Uterus (tissue), 2 donors: ENCODE measurements at regions not wholly inside any gene's neighbourhood (a gene's known extent, or its start where the extent isn't known, plus 50 kb on each side); places are given as distances from the start of the nearest gene placed in this dataset.

Experiments used
- POLR2A ChIP-seq, 2 donors: fragments of 450-650 bp; IDR thresholded peaks; one replicate each; pipeline ENCODE4 v1.6.1; 2016; ENCODE audit warnings: antibody characterized with exemption in 2 of 2, mild to moderate bottlenecking in 1 of 2, moderate library complexity in 1 of 2
- TF ChIP-seq, protein P1 (sequence below), 4 experiments: fragments of 200-600 bp in 2 of 4; fragments of 450-650 bp in 2 of 4; sonication (generic) in 2 of 4; IDR thresholded peaks; one replicate each; pipeline ENCODE4 v1.5.1; 2016 to 2019; ENCODE audit warnings: antibody characterized with exemption in 4 of 4, mild to moderate bottlenecking in 2 of 4, moderate library complexity in 1 of 4

DNA sequence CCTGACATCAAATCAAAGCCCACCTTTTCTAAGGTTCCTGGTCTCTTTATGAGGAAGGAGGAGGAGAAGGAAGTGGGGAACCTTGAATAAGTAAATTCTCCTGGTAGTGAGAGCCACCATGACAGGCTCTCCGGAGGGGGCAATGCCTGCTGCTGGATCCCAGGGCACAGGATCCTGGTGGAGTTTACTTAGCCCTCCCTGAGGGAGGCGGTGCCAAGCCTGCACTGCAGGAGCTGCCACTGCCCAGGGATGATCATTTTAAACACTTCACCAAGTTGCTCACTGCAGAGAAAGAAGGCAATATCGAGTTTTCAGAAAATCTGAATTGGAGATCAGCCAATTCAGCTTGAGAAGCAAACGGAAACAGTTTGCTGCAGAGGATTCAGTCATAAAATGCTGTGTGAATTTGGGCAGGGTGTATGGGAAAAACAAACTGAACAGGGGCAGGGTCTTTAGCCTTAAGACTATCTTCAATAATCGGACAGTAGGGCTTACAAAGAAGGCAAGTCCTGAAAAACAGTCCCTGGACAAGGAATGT is 200.7 kb downstream of the RAD51AP2 start:
- no peak for TF ChIP-seq POLR2A (IDR thresholded peaks at IDR 0.05)
- TF ChIP-seq, protein P1, sequence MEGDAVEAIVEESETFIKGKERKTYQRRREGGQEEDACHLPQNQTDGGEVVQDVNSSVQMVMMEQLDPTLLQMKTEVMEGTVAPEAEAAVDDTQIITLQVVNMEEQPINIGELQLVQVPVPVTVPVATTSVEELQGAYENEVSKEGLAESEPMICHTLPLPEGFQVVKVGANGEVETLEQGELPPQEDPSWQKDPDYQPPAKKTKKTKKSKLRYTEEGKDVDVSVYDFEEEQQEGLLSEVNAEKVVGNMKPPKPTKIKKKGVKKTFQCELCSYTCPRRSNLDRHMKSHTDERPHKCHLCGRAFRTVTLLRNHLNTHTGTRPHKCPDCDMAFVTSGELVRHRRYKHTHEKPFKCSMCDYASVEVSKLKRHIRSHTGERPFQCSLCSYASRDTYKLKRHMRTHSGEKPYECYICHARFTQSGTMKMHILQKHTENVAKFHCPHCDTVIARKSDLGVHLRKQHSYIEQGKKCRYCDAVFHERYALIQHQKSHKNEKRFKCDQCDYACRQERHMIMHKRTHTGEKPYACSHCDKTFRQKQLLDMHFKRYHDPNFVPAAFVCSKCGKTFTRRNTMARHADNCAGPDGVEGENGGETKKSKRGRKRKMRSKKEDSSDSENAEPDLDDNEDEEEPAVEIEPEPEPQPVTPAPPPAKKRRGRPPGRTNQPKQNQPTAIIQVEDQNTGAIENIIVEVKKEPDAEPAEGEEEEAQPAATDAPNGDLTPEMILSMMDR (IDR thresholded peaks at IDR 0.05) = no peak
